ENCODE measurements at regions not wholly inside any gene's neighbourhood (a gene's known extent, or its start where the extent isn't known, plus 50 kb on each side); places are given as distances from the start of the nearest gene placed in this dataset.

DNA sequence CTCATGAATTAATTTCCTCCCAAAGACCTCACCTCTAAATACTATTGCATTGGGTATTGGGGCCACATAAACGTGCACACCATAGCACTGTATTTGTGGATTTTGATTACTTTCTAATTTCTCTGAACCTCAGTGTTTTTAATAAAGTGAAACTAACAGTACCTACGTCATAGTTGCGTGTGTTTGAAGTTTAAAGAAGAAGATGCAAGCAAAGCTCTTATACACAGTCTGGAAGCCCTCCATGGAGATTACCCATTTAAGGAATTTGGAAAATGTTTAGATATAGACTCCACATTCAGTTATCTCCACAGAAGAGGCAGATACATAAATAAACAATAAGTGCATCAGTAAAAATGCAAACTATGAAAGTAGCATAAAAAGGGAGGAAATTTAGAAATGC lies 581.1 kb upstream of the GBE1 start:
- ATAC-seq (ENCODE audit: low FRiP score) (no peak), DNase-seq (ENCODE audit: low spot score) (no peak)
- TF ChIP-seq CTCF (IDR thresholded peaks at IDR 0.05): no peak

GRCh38 chr3:82329300-82329699 lies 567.9 kb upstream of the GBE1 start:
- no peak for TF ChIP-seq CTCF (IDR thresholded peaks at IDR 0.05)
- ATAC-seq (ENCODE audit: low FRiP score) (no peak), DNase-seq (ENCODE audit: low spot score) (no peak)

GRCh38 chr3:82311901-82312300 lies 550.5 kb upstream of the GBE1 start:
- ATAC-seq (ENCODE audit: low FRiP score): no peak

GRCh38 chr3:82308755-82309154 lies 547.3 kb upstream of the GBE1 start:
- no peak for TF ChIP-seq CTCF (IDR thresholded peaks at IDR 0.05)
- DNase-seq (ENCODE audit: low spot score) (no peak), ATAC-seq (ENCODE audit: low FRiP score) (no peak)

More at GRCh38 chr3:82311901-82312300, 550.5 kb upstream of the GBE1 start:
- no peak for TF ChIP-seq CTCF (IDR thresholded peaks at IDR 0.05)
- DNase-seq (ENCODE audit: low spot score): no peak

- no peak for TF ChIP-seq CTCF (IDR thresholded peaks at IDR 0.05)
- DNase-seq (ENCODE audit: low spot score) (no peak), ATAC-seq (ENCODE audit: low FRiP score) (no peak)
Measured at GRCh38 chr3:82306189-82306588, 544.7 kb upstream of the GBE1 start.

GRCh38 chr3:82294609-82295008 lies 533.2 kb upstream of the GBE1 start:
- DNase-seq (ENCODE audit: low spot score): no peak
- ATAC-seq (ENCODE audit: low FRiP score): no peak

More at GRCh38 chr3:82294609-82295008, 533.2 kb upstream of the GBE1 start:
- TF ChIP-seq CTCF (IDR thresholded peaks at IDR 0.05): no peak
